ENCODE measurements at regions not wholly inside any gene's neighbourhood (a gene's known extent, or its start where the extent isn't known, plus 50 kb on each side); places are given as distances from the start of the nearest gene placed in this dataset.

DNA sequence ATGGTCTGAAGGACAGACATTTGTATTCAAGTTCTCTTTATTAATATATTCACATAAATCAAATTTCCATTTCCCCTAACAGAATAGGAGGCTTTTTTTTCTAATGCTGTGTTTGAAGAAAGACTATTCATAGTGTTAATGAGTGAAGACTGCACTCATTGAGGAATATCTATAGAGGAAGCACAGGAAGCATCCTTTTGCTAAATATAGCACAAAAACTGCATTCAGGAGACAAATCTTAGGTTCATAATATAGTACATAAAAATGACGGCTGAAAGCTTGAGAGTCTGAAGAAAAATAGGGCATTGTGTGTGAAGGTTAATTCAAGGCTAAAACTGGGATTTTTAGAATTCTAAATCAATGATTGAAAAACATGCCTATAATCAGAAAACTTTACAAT, 50.4 kb upstream of the ANKRD50 start:
- H3K4me2 ChIP-seq (ENCODE audit: low read depth, low read length) = no peak overlapping the region
- no peaks in the 10 kb centered on the region for H3K79me2 ChIP-seq (ENCODE audit: low read length)
- no peaks in the 10 kb centered on the region for H3F3A ChIP-seq (ENCODE audit: insufficient read depth, low read length)
- H3K4me3 ChIP-seq (ENCODE audit: low read length) = no peak overlapping the region
- no peaks in the 10 kb centered on the region for H3K4me1 ChIP-seq (ENCODE audit: low read length)
- H3K9ac ChIP-seq (ENCODE audit: low read length) = no peak overlapping the region
- H4K20me1 ChIP-seq (ENCODE audit: insufficient read depth, low read length) = no peaks in the 10 kb centered on the region
- TF ChIP-seq EZH2phosphoT487 (IDR thresholded peaks at IDR 0.05; ENCODE audit: low read length) = no peak
- TF ChIP-seq CTCF (IDR thresholded peaks at IDR 0.05; ENCODE audit: low read length) = no peak
- no peak for TF ChIP-seq EZH2 (optimal IDR thresholded peaks at IDR 0.05; ENCODE audit: low read depth, low read length)
- H3K27me3 ChIP-seq (replicated peaks; ENCODE audit: insufficient read depth, low read length) = no peaks in the 10 kb centered on the region
- no peak overlapping the region for H3K27ac ChIP-seq (ENCODE audit: low read length)
- DNase-seq = no peak
- H2AFZ ChIP-seq (ENCODE audit: low read length) = no peak overlapping the region
- H3K36me3 ChIP-seq (replicated peaks; ENCODE audit: insufficient read depth, low read length) = no peaks in the 10 kb centered on the region
- no peaks in the 10 kb centered on the region; the same call in 1 of the 2 replicates for H3K9me2 ChIP-seq (replicated peaks; ENCODE audit: insufficient read depth, low read length)
- no peaks in the 10 kb centered on the region for H3K9me3 ChIP-seq (replicated peaks; ENCODE audit: insufficient read depth, low read length)
